Right ventricle myocardium superior (tissue), 1 donor: ENCODE measurements at regions not wholly inside any gene's neighbourhood (a gene's known extent, or its start where the extent isn't known, plus 50 kb on each side); places are given as distances from the start of the nearest gene placed in this dataset. TPM values are rescaled to one million over a fixed set of nuclear protein-coding genes. Genes with fewer than 3 reads are reported as not detected.

Source experiments
- ATAC-seq: fragments of 200-7000 bp; cut with Tn5 transposase; one replicate; pipeline ENCODE4 v1.9.1; 2020; ENCODE audit warnings: mild to moderate bottlenecking; ENCODE audit not compliant: poor library complexity
- DNase-seq: peaks from one replicate; pipeline ENCODE4 v3.0.0-alpha.2; 2020
- intact Hi-C: fragments of 100-400 bp; cut with DNase I; formaldehyde crosslinking; loops from one replicate; pipeline ENCODE4 v1.11.2; 2022
- microRNA-seq: library from miRNA; unstranded; fragments of <30 nt; microRNA quantifications from one replicate; pipeline ENCODE4 v1.2.0, GENCODE V29; 2020
- donor health status: DM: no; HTN: yes; CAD: no; lungs with severe emphysema.

- ATAC-seq: no peak
- intact Hi-C loops: no loop called here
- no peak for DNase-seq
These were observed 72.0 kb upstream of the UMPS start for GRCh38 chr3:124658270-124658669.

- DNase-seq (no peak), ATAC-seq (no peak)
- intact Hi-C loops: no loop called here
These were observed 71.1 kb upstream of the UMPS start for GRCh38 chr3:124659175-124659574.

GRCh38 chr3:124660599-124660998 lies 69.7 kb upstream of the UMPS start:
- intact Hi-C loops: no loop called here
- DNase-seq (no peak), ATAC-seq (no peak)

- no peak for ATAC-seq
- intact Hi-C loops: no loop called here
- DNase-seq: no peak
These were observed 66.6 kb upstream of the UMPS start for GRCh38 chr3:124663690-124664089.

GRCh38 chr3:124664804-124665203 lies 65.4 kb upstream of the UMPS start:
- peak; percentile 81 for ATAC-seq
- intact Hi-C loops: no loop called here
- DNase-seq: no peak

GRCh38 chr3:124666067-124666466 lies 64.2 kb upstream of the UMPS start:
- no peak for ATAC-seq
- intact Hi-C loops: no loop called here
- DNase-seq: no peak

GRCh38 chr3:124669470-124669869 lies 60.8 kb upstream of the UMPS start:
- DNase-seq: no peak
- intact Hi-C loops: no loop called here
- ATAC-seq: no peak

- intact Hi-C loops: no loop called here
- ATAC-seq: no peak
- no peak for DNase-seq
These were observed 59.1 kb upstream of the UMPS start for GRCh38 chr3:124671106-124671505.

GRCh38 chr3:124674336-124674735 lies 55.9 kb upstream of the UMPS start:
- intact Hi-C loops: no loop called here
- no peak for DNase-seq
- no peak for ATAC-seq

GRCh38 chr3:124676236-124676635 lies 54.0 kb upstream of the UMPS start:
- intact Hi-C loops: no loop called here
- ATAC-seq (no peak), DNase-seq (no peak)

- DNase-seq (no peak), ATAC-seq (no peak)
- intact Hi-C loops: no loop called here
These were observed 51.1 kb upstream of the UMPS start for GRCh38 chr3:124679048-124679638.

Small RNAs in the stretch of these regions (microRNA-seq; reads per million reads assigned to microRNA genes)
- gene MIR5002 (1.3 reads per million), gene MIR6083 (not detected)
